ENCODE measurements at regions not wholly inside any gene's neighbourhood (a gene's known extent, or its start where the extent isn't known, plus 50 kb on each side); places are given as distances from the start of the nearest gene placed in this dataset.

DNA sequence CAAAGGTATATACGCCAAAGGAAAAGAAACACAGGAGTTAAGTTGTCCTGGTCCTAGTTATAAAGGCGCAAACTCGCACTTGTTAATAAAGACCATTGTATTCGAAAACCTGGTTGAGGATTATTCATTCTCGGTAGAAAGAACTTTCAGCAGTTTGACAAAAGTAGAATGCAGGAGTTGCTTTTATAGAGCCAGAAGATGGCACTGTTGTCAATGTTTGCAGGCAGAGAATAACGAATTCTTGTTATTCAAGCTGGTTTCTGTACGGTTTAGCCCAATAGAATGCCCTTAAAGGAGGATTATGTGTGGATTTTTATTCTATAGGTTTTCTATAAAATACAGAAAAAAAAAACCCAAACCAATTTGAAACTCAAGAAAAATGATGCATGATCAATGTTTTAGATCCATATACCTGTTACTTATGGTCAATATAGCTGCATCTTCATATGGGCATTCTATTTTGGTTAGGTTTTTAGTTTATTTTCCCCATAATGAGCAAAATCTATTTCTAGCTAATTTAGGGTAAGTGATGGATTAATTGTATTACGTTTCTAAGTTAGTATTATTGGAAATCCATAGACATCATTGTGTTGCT lies 510.3 kb downstream of the PLCL1 start:
- no peak overlapping the region for H3K27ac ChIP-seq (replicated peaks in 1 of 4)
- no peaks in the 10 kb centered on the region for H3K9me3 ChIP-seq
- DNase-seq (ENCODE audit: extremely low spot score), result no peak
- intact Hi-C loops (cut with DNase I), result loop anchor here (5.0 kb wide), 1 partner anchor 1428 kb away; no protein-coding TSS in a partner anchor
- H3K4me1 ChIP-seq, result no peaks in the 10 kb centered on the region
- WGBS, result 10% methylated on average over 8 of the region's 8 CpGs
- no peak for TF ChIP-seq POLR2A (IDR thresholded peaks at IDR 0.05; ENCODE audit: low read depth)
- peak; percentile 35 to 63 (median 41) for TF ChIP-seq CTCF (IDR thresholded peaks at IDR 0.05)
- H3K36me3 ChIP-seq, result no peaks in the 10 kb centered on the region
- peaks cover 0 to 22% (median 0%) of the 10 kb centered on the region in 4 donors for H3K27me3 ChIP-seq
- no peak overlapping the region for H3K4me3 ChIP-seq

DNA sequence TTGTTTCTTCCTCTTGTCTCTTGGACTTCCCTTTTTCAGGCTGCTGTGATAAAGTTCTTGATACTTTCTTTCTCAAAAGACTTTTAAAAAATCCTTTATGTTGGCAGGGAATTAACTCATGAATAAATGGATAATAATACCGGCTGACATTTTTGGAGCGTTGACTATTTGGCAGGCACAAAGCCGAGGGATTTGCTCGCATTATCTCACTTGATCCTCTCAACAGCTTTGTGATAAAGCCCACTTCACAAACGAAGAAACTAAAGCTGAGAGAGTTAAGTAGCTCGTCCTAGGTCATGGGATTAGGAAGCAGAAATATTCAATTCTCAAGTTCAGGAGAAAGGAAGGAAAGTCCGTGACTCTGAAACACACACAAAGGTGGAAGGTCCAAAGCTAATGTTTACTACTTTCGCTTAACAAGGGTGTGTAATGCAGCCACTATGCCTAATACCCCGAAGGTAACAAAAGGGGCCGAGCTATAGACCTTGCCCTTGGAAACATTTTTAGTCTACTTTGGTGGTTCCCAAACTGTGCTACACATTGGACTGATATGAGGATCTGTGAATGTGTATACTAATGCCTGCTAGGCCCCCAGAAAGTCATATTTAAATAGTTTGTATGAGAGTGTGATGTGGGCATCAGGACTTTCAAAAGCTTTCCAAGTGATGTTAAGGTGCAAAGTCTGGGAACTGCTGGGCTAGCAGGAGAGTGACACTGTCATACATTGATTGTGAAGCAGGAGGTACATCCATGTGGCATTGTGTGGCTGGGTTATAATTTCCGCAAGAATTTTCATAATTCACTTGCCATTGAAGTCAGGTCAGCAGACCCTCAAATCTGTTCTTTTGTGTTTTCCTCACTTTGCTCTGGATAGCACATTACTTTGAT lies 508.4 kb downstream of the PLCL1 start:
- Histone ChIP-seq H3K27ac (replicated peaks in 1 of 4) (no peak overlapping the region), H3K4me3 (no peak overlapping the region), H3K9me3 (no peaks in the 10 kb centered on the region), H3K4me1 (no peaks in the 10 kb centered on the region), H3K27me3 (peaks cover 0 to 20% (median 0%) of the 10 kb centered on the region in 4 donors), H3K36me3 (no peaks in the 10 kb centered on the region)
- intact Hi-C loops (cut with DNase I), result no loop called here
- no peak for TF ChIP-seq POLR2A (IDR thresholded peaks at IDR 0.05; ENCODE audit: low read depth)
- no peak for TF ChIP-seq CTCF (IDR thresholded peaks at IDR 0.05)
- TF ChIP-seq EP300 (IDR thresholded peaks at IDR 0.05), result no peak
- no peak for TF ChIP-seq POLR2AphosphoS5 (IDR thresholded peaks at IDR 0.05)
- DNase-seq (ENCODE audit: extremely low spot score), result no peak
- 70% methylated on average over 11 of the region's 11 CpGs for WGBS

DNA sequence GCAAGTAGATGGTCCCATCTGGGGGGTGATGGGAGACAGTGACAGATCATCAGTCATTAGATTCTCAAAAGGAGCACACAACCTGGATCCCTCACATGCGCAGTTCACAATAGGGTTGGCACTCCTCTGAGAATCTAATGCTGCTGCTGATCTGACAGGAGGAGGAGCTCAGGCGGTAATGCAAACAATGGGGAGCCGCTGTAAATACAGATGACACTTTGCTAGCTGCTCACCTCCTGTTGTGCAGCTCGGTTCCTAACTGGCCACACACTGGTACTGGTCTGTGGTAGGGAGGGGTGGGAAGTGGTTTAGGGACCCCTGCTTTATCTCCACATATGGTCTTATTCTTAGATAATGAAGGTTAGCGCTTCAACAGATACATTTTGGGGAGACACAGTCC lies 506.6 kb downstream of the PLCL1 start:
- no peak for DNase-seq (ENCODE audit: extremely low spot score)
- H3K27ac ChIP-seq (replicated peaks in 1 of 4), result no peak overlapping the region
- H3K9me3 ChIP-seq, result no peaks in the 10 kb centered on the region
- 86% methylated on average over 3 of the region's 5 CpGs for WGBS
- H3K4me3 ChIP-seq, result no peak overlapping the region
- intact Hi-C loops (cut with DNase I), result no loop called here
- peaks cover 0 to 20% (median 1%) of the 10 kb centered on the region in 4 donors for H3K27me3 ChIP-seq
- H3K36me3 ChIP-seq, result no peaks in the 10 kb centered on the region
- H3K4me1 ChIP-seq, result no peaks in the 10 kb centered on the region
- TF ChIP-seq CTCF (IDR thresholded peaks at IDR 0.05) (no peak), POLR2AphosphoS5 (IDR thresholded peaks at IDR 0.05) (no peak), POLR2A (IDR thresholded peaks at IDR 0.05; ENCODE audit: low read depth) (no peak), EP300 (IDR thresholded peaks at IDR 0.05) (no peak)

DNA sequence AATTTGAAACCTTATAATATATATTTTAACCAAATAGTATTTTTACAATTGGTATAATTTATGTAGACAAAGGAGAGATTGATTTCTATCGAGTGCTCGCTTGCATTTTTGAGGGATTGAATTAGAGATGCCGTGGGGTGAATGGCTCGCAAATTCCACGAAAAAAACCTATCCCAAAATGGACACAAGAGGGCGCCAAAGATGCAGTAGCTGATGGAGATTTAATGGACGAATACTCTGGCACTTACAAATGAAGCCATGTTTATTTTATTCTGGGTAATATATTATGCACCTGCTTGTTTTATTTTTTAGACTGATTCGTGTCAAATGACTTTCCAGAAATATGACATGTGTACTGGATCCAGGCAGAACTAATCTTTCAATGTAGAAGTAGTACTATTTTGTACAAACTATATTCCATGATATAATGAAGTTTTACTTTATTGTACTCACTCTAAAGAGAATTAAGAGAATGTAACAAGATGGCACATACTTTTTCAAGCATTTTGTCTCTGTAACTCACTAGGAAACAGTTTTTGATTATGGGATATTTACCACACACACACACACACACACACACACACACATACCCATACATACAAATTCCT lies 505.4 kb downstream of the PLCL1 start:
- 17% methylated on average over 8 of the region's 8 CpGs for WGBS
- Histone ChIP-seq H3K27ac (replicated peaks in 1 of 4) (no peak overlapping the region), H3K27me3 (peaks cover 0 to 18% (median 1%) of the 10 kb centered on the region in 4 donors), H3K4me3 (no peak overlapping the region), H3K4me1 (no peaks in the 10 kb centered on the region), H3K36me3 (no peaks in the 10 kb centered on the region), H3K9me3 (no peaks in the 10 kb centered on the region)
- no peak for DNase-seq (ENCODE audit: extremely low spot score)
- no peak for TF ChIP-seq POLR2AphosphoS5 (IDR thresholded peaks at IDR 0.05)
- no peak for TF ChIP-seq EP300 (IDR thresholded peaks at IDR 0.05)
- peak; percentile 64 to 82 (median 76) for TF ChIP-seq CTCF (IDR thresholded peaks at IDR 0.05)
- intact Hi-C loops (cut with DNase I), result no loop called here

All from esophagus muscularis mucosa (tissue), 4 donors.